GM21529 (cell line): ENCODE measurements at regions not wholly inside any gene's neighbourhood (a gene's known extent, or its start where the extent isn't known, plus 50 kb on each side); places are given as distances from the start of the nearest gene placed in this dataset.

ENCODE experiments used
- ATAC-seq: cut with Tn5 transposase; IDR thresholded peaks from one replicate; pipeline ENCODE4 v1.9.1; 2021; ENCODE audit not compliant: unreplicated experiment

DNA sequence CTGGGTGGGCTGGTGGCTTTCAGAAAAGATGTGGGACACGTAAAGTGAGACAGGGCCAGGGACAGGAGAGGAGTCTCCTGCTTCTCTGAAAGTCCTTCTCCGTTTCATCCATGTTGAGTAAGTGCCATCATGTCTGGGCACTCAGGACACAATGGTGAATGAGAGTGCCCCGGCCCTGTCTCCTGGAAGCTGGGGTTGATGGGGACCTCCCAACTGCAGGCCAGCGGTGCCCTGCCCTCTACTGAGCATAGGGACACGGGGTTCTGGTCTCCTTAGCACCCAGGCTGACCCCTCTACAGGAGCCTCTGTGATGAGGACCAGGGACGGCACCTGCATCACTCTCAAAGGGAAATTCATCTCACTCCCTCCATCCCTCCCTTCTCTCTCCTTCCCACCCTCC, 772.3 kb downstream of the BRD1 start:
- ATAC-seq: no peak

DNA sequence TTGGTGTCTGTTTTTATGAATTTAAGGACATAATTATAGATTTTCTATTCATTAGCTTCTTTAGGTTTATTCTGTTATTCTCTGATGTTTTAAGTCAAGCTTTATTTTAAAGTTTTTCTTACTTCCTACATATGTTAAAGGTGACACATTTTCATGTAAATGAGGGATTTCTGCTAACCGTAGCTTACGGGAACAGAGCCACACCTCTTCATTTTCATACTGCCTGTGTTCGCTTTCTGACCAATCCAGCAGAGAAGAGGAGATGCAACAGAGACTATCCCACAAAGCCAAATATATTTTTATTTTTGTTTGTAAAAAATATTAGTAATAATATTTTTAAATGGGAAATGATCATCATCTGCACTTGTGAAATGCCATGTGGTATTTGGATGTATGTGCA, 774.1 kb downstream of the BRD1 start:
- no peak for ATAC-seq

DNA sequence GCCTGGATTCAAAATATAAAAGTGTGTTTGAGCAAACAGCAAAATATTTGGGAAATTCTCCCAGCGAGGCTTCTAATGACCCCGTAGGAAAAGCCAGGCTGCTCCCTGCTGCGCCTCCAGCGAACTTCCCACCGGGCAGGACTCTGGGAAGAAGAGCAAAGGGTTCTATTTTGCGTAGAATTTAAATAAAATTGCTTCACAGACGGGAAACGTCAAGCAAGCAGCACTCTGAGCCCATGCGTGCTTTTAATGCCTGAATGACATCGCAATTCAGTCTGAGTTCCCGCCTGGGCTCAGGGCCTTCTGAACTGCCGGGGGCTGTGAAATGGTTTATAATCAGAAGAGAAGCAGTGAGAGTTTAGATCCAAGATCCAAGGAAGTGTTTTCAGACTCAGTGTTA, 775.1 kb downstream of the BRD1 start:
- no peak for ATAC-seq

DNA sequence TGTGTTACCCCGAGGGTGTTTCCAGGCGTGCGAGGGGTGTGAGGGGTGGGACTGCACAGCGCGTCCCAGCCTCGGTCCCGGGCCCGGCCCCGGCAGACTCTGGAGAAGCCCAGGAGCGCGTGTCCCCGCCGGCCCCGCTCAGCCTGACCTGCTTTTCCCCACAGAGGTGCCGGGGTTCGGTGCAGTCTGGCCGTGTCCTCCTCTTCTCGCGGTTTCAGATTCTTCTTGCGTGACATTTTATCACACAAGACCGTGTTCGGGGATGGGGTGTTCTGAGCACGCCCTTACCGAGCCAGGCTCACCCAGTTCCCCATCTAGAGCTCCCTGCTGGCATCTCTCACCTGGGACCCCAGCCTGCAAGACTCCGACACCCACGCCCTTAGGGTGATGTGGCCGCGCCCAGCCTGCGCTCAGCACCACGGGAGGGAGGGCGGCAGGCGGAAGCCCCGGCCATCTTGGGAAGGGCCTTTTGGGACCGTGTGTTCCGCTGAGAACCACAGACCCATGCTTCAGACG, 775.6 kb downstream of the BRD1 start:
- ATAC-seq: no peak

DNA sequence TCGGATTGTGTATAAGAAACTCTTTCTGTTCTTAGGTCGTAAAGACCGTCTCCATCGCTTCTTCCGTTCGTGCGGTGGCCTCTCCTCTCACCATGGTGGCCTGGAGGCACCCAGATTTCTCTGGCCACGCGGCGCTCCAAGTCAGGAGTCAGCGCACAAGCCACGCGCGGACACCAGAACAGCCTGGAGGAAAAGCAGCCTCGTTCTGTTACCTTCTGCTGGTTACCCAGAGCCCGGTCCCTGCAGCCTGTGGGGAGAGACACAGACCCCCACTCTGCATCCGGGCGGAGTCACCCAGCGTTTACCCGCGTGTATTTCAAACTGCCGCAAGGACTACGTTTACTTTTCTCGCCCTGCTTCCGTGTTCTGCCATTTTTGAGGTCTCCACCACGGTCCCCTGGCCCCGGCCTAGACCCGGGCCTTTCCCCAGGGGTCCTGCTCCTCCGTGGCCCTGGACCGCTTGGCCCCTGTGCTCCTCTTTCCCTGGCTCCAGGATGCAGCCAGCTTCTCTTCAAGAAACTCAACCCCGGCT, 776.1 kb downstream of the BRD1 start:
- no peak for ATAC-seq

DNA sequence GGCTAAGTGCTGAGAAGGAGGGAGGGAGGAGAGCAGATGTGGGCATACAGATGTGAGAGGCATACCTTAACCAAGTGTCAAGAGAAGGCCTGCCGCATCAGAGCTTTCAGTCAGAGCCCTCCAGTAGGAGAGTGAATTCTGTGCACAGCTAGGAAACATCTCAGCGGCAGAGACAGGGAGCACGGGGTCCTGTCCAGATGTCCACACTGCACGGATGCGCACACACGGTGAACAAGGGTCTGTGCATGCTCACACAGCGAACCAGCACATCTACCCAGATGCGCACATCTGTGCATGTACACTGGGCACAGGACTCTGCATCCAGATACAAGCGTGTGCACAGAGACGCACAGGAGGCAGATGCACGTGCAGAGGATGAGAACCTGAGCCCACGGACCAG, 778.0 kb downstream of the BRD1 start:
- no peak for ATAC-seq

DNA sequence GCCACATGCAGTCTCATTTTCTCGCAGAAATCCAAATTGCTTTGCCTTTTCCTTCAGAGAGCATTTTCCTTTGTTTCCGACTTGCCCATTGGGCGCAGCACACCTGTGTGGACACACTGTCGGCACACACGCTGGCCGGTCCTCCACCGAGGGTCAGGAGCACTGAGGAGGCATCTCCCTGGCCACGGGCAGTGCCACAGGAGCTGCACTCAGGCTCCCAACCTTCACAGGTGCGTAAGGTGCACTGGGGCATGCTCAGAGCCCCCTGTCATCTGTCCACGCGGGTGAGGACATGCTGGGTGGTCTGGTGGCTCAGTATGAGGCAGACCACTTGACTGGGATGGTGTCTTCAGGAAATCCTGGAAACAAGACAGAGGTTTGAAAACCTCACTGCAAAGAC, 779.1 kb downstream of the BRD1 start:
- no peak for ATAC-seq

DNA sequence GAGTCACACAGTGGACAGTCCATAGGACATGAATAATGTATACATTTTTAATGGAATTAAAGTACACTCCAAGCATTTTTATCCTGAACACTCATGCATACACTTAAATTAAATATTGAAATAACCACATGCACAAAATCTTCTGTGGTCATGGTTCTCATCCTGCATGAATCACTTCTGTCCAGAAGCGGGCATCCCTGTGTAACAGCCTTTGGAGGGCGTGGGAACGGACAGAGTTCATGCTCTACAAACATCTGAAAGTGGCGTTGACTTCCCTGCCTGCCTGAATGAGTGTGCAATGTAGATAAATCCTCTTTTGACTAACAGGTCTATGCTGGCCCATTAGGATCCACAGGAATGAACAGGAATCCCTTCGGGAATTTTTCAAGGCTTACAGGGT, 780.2 kb downstream of the BRD1 start:
- no peak for ATAC-seq

DNA sequence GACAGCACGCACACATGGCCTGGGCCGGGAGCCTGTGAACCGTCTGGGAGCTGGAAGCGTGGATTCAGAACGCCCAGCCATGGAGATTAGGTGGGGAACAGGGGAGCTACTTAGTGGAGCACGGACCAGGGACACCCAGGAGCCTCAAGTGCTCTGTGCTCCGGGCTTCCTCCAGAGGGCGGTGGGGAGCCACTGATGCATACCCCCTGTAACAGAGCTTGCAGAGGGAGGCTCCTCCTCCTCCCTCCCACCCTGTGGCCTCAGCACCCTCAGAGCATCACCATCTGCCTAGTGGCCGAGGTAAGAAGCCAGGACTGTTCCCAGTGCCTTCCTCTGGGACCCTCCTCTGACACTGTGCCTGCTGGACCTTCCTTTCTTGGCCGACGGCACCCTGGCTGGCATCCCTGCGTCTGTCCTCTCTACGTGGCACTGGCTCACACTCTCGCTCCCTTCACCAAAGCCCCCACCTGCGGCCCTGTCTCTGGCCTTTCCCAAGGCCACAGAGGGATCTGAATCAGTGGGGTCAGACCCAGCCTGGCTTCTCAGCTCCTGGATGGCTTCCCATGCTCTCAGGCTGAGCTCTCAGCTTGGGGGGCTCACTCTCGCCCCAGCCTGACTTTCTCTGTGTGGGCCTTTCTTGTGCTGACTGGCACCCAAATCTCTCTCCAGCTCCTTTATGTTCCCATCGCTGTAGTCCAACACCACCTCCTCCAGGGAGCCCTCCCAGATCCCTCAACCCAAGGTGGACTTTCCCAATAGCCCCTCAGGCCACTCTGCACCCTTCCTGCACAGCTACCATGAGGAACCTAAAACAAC, 780.9 kb downstream of the BRD1 start:
- no peak for ATAC-seq

DNA sequence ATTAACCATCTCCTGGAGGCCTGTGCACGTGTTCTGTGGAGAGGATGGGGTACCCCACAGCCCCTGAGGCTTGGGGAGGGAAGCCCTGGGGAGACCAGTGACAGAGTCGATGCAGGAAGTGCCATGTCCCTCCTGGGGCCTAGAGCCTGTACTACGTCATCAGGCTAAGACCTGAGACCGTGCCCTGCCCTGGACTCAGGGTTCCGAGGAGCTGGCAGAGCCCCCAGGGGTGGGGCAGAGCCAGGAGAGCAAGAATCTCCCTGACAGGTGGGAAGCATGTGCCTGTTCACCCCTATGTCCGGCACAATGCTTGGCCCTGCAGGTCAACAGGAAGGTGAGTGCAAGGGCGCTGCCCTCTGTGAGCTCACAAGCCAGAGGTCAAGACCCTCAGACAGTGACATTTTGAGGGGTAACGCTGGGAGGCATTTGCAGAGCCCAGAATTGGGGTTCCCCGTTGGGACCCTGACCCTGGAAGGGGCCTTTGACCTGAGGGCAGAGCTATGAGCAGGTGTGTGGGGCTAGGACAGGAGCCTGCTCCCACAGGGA, 781.6 kb downstream of the BRD1 start:
- ATAC-seq: no peak

DNA sequence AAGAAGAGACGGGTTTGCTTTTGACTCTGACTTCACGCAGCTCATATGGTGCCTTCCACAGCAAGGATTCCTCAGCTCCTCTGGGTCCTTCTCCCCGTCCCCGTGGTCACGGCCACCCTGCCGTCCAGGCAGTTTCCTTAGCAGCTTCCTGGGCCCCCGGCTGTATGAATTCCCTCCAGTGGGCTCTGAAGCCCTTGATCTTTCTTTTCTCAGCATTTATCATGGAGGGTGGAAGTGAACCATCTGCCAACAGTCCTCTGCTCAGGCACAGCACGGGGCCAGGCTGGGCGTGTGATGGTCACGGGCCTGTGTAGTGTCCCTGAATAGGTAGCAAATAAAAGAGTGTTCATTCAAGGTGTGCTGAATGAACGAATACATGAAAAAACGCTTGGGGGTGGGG, 782.4 kb downstream of the BRD1 start:
- no peak for ATAC-seq

DNA sequence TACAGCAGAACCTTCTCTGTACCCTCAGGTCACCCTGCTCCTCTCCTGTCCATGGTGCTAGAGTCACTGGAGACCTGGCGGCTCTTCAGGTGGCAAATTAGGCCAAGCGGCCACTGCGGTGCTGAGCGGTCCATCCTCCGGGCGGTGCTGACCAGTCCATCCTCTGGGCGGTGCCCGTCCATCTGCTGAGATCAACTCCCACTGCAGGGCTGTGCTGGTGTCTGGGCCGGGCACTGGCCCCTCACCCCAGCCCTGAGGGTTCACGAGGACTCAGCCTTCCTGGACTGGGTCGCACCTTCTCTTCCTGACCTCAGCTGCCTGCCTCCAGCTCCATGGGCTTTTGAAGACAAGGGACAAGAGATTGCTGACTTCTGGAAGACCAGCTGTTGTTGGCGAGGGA, 782.9 kb downstream of the BRD1 start:
- no peak for ATAC-seq

DNA sequence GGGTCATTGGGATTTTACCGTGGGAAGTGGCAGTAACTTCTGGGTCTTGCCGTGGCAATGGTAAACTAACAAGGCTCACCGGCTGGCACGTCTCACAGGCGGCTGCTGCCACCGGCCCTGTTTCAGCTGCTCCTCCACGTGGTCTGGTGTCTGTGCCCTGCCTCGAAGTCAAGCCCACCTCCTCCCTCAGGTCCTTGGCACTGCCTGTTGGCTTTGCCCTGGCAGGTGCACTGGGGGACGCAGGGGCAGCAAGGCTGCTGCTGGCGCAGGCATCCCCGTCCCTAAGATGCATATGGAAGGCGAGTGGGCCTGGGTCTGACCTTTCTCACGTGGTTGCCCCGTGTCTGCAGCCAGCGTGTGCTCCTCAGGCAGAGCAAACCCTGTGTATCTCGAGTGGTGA, 783.6 kb downstream of the BRD1 start:
- no peak for ATAC-seq

DNA sequence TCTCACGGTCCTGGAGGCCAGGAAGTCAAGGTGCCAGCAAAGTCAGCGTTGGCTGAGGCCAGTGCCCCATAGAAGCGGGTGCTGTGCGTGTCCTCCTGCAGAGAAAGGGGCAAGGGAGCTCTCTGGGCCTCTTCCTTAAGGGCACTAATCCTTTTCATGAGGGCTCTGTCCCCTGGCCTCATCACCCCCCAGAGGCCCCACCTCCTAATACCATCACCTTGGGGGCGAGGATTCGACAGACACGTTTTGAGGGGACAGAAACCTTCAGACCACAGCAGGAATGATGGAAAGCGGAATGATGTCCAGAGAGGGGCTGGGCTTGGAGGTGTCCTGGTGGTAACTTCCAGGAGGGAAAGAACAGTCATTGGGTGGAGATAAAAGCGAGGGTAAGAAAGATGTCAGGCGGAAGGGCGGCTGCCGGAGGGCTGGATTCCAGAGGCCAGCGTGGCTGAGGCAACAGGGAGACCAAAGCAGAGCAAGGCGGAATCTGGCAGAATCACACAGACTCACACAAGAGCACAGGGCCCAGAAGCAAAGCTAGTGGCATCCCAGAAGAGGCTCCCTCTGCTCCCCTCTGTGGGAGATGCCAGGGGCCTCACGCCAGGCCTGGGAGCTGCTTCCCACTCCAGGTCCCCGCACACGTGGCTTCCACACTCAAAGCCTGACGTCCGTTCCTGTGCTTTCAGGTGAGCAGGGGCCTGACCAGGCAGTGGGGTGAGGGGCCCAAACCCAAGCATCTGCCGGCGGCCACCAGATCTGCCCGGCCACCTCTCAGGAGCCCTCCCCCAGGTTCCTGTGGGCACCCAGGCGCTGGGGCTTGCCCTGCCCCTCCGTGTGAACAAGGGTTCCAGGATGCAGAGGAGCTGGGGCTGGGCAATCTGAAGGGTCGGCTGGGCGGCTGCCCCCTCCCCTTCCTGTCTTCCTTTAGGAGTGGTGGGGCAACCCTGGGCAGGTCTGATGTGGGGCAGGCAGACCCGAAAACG, 784.5 kb downstream of the BRD1 start:
- no peak for ATAC-seq

DNA sequence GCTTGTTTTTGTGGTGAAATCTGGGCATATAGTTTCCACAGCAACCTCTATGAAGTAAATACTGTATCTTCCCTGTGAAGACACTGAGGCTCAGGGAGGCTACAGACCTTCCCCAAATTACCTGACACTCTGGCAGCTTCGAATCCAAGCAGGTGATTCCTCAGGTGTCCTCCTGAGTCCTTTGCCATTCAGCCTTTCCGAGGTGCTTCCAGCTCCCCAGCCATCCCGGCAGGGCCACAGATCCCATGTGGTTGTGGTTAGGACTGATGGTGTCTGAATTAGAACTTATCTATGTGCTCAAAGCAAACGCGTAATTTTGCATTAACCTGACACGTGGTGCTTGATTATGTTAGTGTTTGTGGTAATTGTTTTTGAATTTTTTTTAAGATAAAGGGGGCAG, 785.6 kb downstream of the BRD1 start:
- ATAC-seq: no peak

DNA sequence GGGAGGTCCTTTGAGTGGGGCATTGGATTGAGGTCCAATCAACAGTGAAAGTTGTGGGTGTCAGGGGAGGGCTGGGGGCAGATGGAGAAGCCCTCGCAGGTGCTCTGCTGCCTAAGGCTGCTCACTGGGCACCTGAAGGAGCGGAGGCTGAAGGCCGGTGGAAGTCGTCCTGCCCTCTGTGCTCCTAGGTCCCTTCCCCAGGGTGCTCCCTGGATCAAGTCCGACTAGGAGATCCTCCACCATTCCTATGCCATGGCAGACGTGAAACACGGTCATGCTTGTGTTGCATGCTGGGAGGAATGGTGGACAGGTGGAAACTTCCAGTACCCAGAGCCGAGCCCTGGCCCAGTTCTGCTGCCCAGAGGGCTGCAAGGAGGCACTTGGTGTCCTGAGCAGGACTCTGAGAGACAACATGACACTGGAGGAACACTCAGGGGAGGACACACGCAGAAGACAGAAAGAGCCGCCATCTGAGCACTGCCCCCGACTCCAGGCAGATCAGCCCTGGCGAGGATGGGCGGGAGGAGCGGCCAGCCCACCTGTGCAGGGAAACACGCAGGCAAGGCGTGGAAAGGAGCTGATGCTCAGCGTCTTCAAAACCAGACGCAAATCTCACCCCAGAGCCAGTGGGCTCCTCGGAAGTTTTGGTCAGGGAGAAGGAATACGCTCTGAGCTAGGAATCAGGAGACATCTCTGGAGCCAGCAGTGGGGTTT, 786.8 kb downstream of the BRD1 start:
- ATAC-seq: no peak

DNA sequence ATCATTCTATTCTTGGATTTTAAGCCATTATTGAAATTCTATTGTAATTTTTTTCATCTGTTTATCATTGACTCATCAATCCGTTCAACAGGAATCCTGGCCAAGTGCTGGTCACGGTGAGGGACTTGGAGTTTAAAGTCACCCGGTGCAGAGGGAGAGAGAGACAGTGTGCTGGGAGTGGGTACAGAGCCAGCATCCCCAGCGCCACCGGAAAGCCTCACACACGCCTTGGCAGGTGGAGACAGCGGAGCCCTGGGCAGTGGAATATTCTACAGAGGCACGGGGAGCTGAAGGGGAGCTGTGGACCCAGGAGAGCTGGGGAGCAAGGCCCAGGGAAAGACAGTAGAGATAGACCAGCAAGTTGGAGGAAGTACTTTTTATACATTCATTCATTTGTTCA, 787.6 kb downstream of the BRD1 start:
- no peak for ATAC-seq

DNA sequence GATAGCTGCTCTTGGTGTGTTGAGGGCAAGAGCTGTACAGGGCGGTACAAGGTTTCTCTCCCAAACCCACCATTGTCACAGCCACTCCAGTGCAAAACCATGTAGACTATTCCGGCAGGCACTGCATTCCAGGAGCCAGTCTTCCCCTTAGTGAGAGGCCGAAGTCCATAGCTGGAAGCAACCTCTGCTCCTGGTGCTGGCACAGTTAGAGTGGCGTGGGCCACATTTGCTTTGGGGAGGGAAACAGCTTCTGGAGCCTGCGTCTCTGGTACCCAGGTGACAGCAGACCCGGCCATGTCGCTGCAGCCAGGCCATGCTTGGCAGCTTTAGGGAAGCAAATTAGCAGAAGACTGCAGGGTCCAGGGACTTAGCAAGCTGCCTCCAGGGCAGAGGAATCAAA, 788.0 kb downstream of the BRD1 start:
- ATAC-seq: no peak

DNA sequence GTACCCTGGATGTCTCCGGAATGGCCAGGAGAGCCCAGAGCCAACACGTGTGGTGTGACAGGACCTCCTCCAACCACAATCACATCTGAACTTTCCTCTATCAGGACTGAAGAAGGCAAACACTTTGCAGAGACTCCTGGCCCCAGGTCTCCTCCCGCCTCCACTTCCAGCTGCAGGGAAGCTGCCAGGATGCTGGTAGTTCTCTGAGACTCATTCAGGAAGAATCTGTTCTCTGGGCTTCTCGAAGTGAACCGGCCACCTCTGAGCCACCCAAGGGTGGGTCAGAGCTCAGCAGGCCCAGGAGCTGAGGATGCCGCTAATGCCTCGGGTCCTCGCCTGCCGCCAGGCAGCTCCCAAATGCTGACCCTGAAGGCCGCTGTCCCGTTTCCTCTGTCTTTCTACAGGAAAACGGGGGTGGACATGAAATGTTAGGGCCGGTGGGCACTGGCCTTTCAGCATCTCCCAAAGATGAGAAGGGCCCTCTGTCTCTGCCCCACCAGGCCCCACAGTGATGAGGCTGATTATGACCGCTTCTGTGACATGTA, 789.9 kb downstream of the BRD1 start:
- no peak for ATAC-seq

DNA sequence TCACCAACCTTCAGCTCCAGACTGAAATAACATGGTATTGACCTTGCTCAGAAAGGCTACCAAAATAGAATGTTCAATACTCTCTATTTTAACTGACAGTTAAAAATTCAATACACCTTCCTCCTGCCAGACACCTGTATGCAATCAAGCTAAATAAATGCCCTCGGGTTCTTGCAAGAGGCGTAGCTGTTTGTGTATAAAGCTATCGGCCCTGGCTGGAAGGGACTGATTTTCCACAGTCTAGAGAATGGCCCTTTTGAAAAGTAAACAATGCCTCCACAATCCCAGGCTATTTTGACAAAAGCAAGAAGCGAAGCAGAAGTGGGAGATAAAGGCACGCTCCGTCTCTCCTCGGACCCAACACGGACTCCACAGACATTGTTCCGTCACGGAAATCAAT, 791.2 kb downstream of the BRD1 start:
- ATAC-seq: no peak
